ENCODE measurements at regions not wholly inside any gene's neighbourhood (a gene's known extent, or its start where the extent isn't known, plus 50 kb on each side); places are given as distances from the start of the nearest gene placed in this dataset.

DNA sequence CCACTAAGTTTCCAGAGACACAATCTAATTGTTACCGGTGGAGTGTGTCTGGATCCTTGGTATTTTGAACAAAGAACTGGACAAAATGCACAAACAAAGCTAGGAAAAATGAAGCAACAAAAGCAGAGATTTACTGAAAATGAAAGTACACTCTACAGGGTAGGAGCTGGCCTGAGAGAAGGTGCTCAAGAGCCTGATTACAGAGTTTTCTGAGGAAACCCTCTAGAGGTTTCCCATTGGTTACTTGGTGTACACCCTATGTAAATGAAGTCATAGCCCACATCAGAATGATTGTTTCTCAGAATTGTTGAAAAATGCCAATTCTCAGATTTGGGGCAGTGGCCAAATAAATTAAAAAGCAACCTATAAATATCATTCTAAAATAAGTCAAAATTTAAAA lies 436.4 kb downstream of the KCNJ18 start:
- TF ChIP-seq REPIN1 (CRISPR knock-in tag; IDR thresholded peaks at IDR 0.05; ENCODE audit: borderline replicate concordance, low read depth): no peak
- TF ChIP-seq ZNF296 (CRISPR knock-in tag; conservative IDR thresholded peaks at IDR 0.05): no peak
- TF ChIP-seq SP1 (IDR thresholded peaks at IDR 0.05): no peak
- no peak for TF ChIP-seq SP1 (CRISPR knock-in tag; IDR thresholded peaks at IDR 0.05)
- TF ChIP-seq, protein P1, sequence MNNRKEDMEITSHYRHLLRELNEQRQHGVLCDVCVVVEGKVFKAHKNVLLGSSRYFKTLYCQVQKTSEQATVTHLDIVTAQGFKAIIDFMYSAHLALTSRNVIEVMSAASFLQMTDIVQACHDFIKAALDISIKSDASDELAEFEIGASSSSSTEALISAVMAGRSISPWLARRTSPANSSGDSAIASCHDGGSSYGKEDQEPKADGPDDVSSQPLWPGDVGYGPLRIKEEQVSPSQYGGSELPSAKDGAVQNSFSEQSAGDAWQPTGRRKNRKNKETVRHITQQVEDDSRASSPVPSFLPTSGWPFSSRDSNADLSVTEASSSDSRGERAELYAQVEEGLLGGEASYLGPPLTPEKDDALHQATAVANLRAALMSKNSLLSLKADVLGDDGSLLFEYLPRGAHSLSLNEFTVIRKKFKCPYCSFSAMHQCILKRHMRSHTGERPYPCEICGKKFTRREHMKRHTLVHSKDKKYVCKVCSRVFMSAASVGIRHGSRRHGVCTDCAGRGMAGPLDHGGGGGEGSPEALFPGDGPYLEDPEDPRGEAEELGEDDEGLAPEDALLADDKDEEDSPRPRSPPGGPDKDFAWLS (CRISPR knock-in tag; IDR thresholded peaks at IDR 0.05; ENCODE audit: borderline replicate concordance): no peak
- no peak for TF ChIP-seq KAT2B (IDR thresholded peaks at IDR 0.05; ENCODE audit: borderline replicate concordance, low read depth, low read length)
- TF ChIP-seq BRCA1 (CRISPR knock-in tag; IDR thresholded peaks at IDR 0.05): no peak
- TF ChIP-seq EZH2 (conservative IDR thresholded peaks at IDR 0.05; ENCODE audit: low read depth, low read length): no peak
